ENCODE measurements at regions not wholly inside any gene's neighbourhood (a gene's known extent, or its start where the extent isn't known, plus 50 kb on each side); places are given as distances from the start of the nearest gene placed in this dataset.

DNA sequence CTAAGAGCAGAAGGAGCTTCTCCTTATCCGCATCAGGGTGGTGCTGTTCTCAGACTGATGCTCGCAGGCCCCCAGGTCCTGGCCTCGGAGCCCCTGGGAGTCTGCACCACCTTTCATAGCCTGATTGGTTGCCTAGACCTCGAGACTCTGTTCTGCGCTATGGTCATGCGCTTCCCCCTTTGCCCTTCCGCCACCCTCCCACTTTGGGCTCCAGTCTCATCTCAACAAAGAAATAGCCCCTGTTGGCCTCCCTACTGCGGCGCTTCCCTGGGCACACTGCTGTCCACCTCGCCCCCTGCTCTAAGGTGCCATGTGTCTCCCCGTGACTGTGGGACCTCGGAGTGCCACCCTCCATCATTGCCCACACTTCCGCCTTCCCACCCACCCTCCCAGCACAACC is 102.9 kb upstream of the TWIST2 start:
- H3K4me3 ChIP-seq (ENCODE audit: low read depth, low read length): no peak overlapping the region
- no peak for TF ChIP-seq CTCF (IDR thresholded peaks at IDR 0.05; ENCODE audit: borderline replicate concordance, insufficient read depth, low read depth, low read length)

DNA sequence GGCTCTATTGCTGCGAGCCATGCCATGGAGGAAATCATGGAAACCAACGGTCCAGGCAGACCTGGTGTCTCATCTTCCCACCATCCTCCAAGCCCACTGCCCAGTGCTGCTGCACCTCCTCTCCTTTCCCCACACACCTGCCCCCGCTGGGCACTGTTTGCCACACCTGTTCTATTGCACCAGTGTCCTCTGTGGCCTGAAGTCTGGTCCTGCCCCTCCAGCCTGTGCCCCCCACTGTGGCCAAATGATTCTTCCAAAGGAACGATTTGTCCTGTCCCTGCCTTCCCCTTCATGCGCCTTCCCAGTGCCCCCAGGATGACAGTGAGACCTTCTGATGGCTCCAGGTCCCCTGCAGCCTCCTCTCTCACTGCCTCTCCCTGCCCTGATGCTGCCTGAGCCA is 101.9 kb upstream of the TWIST2 start:
- TF ChIP-seq CTCF (IDR thresholded peaks at IDR 0.05; ENCODE audit: borderline replicate concordance, insufficient read depth, low read depth, low read length): no peak
- no peak overlapping the region for H3K4me3 ChIP-seq (ENCODE audit: low read depth, low read length)

GRCh38 chr2:238747114-238747513 is 100.8 kb upstream of the TWIST2 start:
- TF ChIP-seq CTCF (IDR thresholded peaks at IDR 0.05; ENCODE audit: borderline replicate concordance, insufficient read depth, low read depth, low read length): no peak
- no peak overlapping the region for H3K4me3 ChIP-seq (ENCODE audit: low read depth, low read length)

- no peak overlapping the region for H3K4me3 ChIP-seq (ENCODE audit: low read depth, low read length)
- TF ChIP-seq CTCF (IDR thresholded peaks at IDR 0.05; ENCODE audit: borderline replicate concordance, insufficient read depth, low read depth, low read length): no peak
These were observed 100.3 kb upstream of the TWIST2 start for GRCh38 chr2:238747557-238747956.

DNA sequence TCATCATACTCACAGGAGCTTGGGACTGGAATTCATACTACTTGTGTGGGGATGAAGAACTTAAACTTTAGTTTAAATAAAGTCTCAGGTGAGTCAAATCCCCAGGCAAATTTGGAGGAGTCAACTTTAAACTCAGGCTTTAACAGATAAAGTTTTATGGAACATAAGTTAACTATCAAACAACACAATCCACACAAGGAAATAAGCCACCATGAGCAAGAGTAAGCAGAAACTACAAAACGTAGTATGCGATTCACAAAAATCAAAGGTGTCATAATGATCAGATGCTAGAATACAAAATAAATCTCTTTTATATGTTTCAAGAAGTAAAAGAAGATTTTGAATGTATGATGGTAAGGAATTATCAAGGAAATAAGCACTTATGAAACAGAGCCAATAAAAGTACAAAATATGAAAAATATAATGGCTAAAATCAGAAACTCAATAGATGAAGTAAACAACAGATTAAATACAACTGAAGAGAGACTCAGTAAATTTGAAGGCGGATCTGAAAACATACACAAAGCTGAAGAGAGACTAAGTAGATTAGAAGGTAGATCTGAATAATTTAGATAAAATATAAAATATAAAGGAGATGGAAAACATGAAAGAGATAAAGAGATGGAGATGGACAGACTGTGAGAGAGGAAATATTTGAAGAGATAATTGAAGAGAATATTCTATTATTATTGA is 97.5 kb upstream of the TWIST2 start:
- no peak overlapping the region for H3K4me3 ChIP-seq (ENCODE audit: low read depth, low read length)
- no peak for TF ChIP-seq CTCF (IDR thresholded peaks at IDR 0.05; ENCODE audit: borderline replicate concordance, insufficient read depth, low read depth, low read length)

DNA sequence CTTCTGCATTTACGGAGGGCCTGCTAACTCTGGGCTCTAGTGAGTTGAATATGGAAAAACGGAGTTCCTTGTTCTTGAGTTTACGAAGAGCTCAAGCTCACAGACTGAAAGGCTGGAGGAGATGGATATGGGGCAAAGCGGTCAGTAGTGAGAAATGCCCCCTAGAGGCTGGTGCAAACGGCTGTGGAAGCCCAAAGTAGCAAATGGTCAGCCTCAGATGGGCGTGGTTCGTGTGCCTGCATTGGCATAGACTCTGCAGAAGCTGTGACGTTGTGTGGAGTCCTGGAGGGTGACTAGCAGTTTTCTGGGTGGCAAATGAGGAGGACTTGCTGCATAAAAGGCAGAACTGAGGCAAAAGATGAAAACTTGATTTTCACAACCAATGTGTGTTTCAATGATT is 93.6 kb upstream of the TWIST2 start:
- no peak overlapping the region for H3K4me3 ChIP-seq (ENCODE audit: low read depth, low read length)
- no peak for TF ChIP-seq CTCF (IDR thresholded peaks at IDR 0.05; ENCODE audit: borderline replicate concordance, insufficient read depth, low read depth, low read length)

- no peak for TF ChIP-seq CTCF (IDR thresholded peaks at IDR 0.05; ENCODE audit: borderline replicate concordance, insufficient read depth, low read depth, low read length)
- H3K4me3 ChIP-seq (ENCODE audit: low read depth, low read length): no peak overlapping the region
These were observed 86.0 kb upstream of the TWIST2 start for GRCh38 chr2:238761868-238762267.

All from GM12875 (cell line).